KOPT-K1 (cell line): ENCODE measurements at regions not wholly inside any gene's neighbourhood (a gene's known extent, or its start where the extent isn't known, plus 50 kb on each side); places are given as distances from the start of the nearest gene placed in this dataset.

Experiments
- H3K27ac ChIP-seq: fragments of 200-600 bp; sonication (generic); 2 replicates; pipeline ENCODE4 v1.5.1; 2016; ENCODE audit warnings: antibody characterized with exemption, mild to moderate bottlenecking, low read depth, low read length; ENCODE audit not compliant: poor library complexity, severe bottlenecking
- H3K36me3 ChIP-seq: fragments of 200-600 bp; sonication (generic); 2 replicates; pipeline ENCODE4 v1.5.1; 2017; ENCODE audit warnings: antibody characterized with exemption, mild to moderate bottlenecking, low read length, moderate library complexity; ENCODE audit not compliant: insufficient read depth
- H3K9me3 ChIP-seq: fragments of 200-600 bp; sonication (generic); 2 replicates; pipeline ENCODE4 v1.5.1; 2017; ENCODE audit warnings: antibody characterized with exemption, low read length, mild to moderate bottlenecking; ENCODE audit not compliant: insufficient read depth, poor library complexity, severe bottlenecking

DNA sequence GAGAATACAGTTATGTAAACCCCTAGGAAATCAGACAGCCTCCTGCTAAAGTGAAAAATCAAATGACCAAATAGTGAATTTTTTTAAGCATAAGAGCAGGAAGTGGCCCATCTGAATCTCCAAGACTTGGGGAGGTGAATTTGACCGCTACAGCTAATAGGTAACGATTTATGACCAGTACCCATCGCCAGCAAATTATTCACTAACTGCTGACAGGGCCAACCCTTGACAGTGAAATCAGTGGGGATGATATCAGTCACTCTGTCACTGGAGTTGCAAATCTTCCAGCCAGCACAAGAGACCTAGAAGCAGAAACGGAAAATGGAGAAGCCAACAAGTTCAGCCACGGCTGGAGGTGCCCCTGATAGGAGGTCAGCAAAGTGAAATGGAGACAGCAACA lies 164.3 kb upstream of the PIK3C3 start:
- Histone ChIP-seq H3K36me3 (no peaks in the 10 kb centered on the region), H3K9me3 (no peaks in the 10 kb centered on the region), H3K27ac (no peak overlapping the region)

DNA sequence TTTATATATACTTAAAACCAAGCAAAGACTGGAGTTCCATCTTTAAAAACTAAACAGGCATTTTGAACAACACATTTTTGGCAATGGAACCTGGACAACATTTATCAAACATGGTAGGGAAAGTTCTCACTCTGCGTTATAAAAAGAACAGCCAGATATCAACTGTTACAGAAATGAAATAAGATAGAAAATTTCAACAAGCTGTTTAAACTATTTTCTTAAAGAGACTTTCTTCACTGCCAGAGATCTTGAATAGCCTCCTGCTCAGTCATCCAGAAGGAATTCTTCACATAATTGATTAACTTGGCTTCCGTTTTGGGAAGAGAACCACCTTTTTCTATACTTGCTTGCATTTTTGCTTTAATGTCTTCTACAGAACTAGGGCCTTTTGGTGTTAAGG lies 166.0 kb upstream of the PIK3C3 start:
- H3K9me3 ChIP-seq: no peaks in the 10 kb centered on the region
- no peaks in the 10 kb centered on the region for H3K36me3 ChIP-seq
- H3K27ac ChIP-seq: no peak overlapping the region

DNA sequence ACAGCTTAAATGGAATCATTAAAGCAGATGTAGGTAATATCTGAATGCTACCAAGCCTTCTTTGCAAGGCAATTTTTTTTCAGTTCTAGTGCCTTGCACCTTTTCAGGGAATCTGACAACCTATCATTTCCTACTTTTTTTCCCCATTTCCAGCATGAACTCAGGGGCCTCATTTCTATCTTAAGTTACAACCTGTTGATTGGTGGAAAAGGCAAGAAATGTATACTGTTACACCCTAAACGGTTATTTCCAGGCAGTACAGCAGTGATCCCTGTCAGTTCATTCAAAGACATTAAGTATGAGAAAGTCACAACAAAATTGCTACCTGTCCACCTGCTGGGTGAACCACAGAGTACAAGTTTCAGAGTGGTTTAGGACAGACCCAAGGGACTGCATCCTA lies 171.2 kb upstream of the PIK3C3 start:
- H3K36me3 ChIP-seq: no peaks in the 10 kb centered on the region
- no peak overlapping the region for H3K27ac ChIP-seq
- H3K9me3 ChIP-seq: no peaks in the 10 kb centered on the region

DNA sequence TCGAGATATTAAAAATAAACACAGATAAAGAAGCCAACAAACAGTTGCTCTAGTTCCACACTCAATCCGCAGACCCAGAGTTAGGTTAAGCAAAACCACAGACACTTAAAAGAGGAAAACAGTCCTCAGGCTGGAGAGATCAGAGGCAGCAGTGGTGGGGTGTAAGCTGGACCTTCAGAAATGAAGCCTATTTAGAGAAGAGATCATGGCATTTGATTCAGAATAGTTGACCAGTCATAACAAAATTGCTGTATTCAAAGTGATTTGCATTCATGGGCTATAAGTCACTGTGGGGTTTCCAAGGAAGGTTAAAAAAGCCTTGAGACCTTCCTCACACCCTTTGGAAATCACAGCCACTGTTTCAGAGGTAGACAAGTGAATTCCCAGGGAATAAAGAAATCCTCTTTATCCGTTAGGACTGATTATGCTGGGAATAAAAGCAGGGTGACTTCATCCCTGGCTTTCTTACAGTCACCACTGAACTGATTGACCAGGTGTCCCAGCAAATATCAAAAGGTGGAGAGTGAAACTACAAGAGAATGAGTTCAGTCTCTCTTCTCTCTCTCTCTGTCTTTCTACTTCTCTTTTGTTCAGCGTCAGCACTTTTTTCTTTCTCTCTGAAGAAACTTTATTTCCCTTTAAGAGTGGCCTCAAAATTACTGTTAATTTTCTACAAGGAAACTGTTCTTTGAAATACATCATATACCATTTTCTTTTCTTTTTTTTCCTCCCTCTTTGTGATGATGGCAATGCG lies 171.8 kb upstream of the PIK3C3 start:
- H3K9me3 ChIP-seq: no peaks in the 10 kb centered on the region
- no peaks in the 10 kb centered on the region for H3K36me3 ChIP-seq
- no peak overlapping the region for H3K27ac ChIP-seq

DNA sequence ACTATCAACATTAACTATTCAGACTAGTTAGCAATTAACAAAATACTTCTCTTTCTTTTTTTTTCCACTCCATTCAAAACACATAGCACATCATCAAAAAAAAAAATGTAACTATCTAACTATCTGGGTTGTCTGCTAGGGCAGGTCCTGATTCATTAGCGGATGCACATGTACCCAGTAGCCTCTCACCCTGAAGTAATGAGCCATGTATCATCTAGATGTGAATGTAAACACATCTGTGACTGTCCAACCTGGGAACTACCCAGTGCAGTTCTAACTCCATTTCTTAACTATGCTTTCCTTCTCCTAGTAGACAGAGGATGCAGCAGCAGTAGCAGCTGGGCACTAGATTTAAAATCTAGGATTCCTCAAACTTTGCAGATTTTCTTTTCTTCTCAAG lies 183.1 kb upstream of the PIK3C3 start:
- no peaks in the 10 kb centered on the region for H3K36me3 ChIP-seq
- H3K9me3 ChIP-seq: no peaks in the 10 kb centered on the region
- no peak overlapping the region for H3K27ac ChIP-seq

DNA sequence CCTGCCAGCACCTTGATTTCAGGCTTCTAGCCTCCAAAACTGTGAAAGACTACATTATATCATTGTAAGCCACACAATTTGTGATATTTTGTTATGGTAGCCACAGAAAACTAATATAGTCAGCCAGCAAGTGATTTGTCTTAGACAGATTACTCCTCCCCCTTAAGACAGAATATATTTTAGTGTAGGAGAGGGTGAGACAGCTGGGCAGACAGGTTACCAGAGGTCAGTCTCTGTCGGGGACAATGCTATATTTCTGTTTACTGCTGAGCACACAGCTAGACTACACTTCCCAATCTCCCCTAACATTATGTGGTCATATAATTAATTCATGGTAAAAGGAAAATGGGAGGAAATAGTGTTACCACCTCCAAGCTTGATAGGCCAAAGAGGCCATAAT lies 185.8 kb upstream of the PIK3C3 start:
- Histone ChIP-seq H3K9me3 (no peaks in the 10 kb centered on the region), H3K36me3 (no peaks in the 10 kb centered on the region), H3K27ac (no peak overlapping the region)

DNA sequence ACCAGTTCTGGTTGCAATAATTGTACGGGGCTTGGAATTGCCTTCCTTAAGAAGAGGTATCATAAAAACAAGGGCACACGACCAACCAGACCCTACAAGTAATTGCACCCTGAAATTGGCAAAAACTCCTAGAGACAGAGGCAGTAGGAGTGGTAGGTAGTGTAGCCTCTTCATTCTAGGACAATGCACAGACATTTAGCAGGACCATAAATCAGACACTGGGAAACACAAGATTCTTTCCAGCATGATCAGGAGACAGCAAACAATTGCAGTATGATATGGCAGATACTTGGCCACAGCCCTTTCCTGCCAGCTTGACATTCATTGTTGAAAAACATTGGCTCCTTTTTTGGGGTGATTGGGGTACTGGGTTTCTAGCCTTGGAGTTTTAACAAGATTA lies 186.6 kb upstream of the PIK3C3 start:
- Histone ChIP-seq H3K9me3 (no peaks in the 10 kb centered on the region), H3K27ac (no peak overlapping the region), H3K36me3 (no peaks in the 10 kb centered on the region)

DNA sequence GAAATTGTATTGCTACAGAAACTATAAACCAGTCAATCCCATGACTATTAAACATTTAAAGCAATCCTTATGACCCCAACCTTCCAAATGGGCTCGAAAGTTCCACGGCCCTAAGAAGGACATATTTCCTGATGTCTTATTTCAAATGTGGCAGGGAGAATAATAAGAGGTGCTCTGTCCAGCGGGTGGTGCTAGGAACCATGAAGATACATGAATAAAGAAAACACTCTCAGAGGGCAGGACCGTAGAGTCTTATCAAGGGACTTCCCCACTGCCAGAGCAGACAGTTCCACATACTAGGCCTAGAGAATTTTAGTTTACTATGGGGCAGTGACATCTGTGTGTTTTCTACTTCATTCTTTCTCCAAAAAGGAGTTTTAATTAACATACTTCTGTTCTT lies 187.1 kb upstream of the PIK3C3 start:
- no peak overlapping the region for H3K27ac ChIP-seq
- no peaks in the 10 kb centered on the region for H3K36me3 ChIP-seq
- no peaks in the 10 kb centered on the region for H3K9me3 ChIP-seq

DNA sequence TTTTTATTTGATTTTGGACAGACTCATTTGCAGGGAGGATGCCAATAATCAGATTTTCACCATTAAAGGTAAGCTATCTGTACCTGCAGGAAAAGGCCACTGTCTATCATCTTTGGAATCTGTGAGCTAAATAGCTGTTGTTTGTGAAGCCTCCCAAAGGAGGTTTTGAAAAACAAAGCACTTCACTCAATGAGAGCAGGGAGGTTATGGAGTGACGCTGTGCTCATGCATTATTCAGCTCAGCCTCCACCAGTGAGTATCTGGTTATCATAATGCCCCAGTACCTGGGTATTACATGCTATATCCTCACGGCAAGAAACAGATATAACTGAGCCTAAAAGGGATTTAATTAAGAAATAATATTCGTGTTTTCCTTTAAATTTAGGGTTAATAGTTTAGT lies 189.6 kb upstream of the PIK3C3 start:
- Histone ChIP-seq H3K27ac (no peak overlapping the region), H3K36me3 (no peaks in the 10 kb centered on the region), H3K9me3 (no peaks in the 10 kb centered on the region)

DNA sequence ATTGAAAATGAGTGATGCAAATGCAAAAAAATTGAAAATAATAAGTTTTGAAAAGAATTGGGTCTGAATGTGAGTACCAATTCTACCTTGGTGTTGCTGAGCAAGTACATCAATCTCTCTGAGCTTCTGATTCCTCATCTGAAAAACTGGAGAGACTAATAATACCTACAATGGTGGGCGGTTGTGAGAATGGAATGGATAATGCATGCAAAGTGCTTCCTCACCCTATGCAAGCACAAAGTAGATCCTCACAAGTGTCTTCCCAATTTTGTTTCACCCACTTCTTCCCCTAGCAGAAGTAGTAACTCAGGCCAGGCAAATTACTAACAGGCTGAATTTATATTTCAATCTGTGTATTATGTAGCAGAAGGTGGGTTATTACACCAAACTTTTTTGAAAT lies 191.7 kb upstream of the PIK3C3 start:
- Histone ChIP-seq H3K9me3 (no peaks in the 10 kb centered on the region), H3K27ac (no peak overlapping the region), H3K36me3 (no peaks in the 10 kb centered on the region)

DNA sequence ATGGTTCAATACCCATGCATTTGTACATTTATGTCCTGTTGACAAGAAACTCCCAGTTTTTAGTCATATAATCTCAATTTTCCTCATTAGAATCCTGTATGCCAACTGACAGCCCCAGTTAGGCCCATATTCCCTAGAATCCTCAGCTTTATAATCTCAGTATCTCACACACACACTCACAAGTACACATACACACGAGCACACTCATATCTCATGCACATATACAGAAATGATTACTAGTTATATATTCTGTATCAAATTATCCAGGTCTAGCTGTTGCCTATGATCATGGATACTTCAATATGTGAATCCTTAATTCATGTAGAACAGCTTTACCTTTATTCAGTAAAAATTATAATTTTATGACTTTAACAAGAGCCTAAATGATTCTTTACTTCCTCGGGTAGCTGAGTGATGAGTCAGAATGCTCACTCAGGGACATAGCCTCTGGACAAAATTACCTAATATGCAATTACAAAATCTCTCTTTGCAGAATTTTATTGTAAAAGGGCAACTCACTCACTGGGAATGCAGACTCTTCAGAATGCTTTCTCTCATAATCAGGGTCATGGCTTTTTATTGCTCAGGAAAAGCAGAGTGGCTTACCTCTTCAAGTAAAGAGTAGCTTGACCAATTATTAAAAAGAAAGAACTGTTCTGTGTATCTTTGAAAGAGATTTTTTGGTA lies 193.6 kb upstream of the PIK3C3 start:
- Histone ChIP-seq H3K36me3 (no peaks in the 10 kb centered on the region), H3K9me3 (no peaks in the 10 kb centered on the region), H3K27ac (no peak overlapping the region)

DNA sequence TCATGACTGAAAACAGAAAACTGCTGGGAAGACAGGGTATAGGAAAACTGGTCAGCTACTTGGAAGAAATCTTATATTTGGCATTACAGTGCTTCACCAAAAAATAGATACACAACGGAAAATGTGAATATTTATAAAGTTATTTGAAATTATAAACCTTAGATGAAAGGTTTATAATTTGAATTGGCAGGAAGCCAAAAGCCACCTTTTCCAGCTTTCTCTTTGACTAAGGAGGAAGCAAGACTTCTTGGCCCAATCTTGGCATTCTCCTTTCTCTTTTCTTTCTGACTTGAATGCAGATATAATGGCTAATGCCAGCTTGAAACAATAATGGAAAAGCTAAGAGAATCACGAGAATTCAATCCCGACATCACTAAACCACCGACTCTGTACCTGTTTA lies 196.5 kb upstream of the PIK3C3 start:
- H3K36me3 ChIP-seq: no peaks in the 10 kb centered on the region
- no peak overlapping the region for H3K27ac ChIP-seq
- H3K9me3 ChIP-seq: no peaks in the 10 kb centered on the region

DNA sequence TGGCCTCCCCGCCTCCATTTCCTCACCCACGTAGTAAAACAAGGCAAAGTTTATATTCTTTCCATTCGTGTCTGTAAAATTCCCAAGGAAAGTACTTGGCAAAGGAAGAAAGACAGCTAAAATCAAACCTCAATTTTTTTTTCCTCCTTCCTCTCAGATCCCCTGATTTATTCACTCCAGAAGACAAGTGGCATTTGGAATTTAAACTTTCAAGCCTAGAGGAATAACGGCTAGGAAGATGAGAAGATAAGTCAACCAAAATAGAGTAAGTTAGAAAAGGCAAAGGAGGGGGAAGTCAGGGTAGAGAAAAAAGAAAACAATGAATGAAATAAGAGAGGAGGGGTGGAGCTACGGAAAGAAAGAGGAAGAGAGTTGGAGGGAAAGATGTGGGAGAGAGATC lies 198.9 kb upstream of the PIK3C3 start:
- no peaks in the 10 kb centered on the region for H3K9me3 ChIP-seq
- H3K36me3 ChIP-seq: no peaks in the 10 kb centered on the region
- H3K27ac ChIP-seq: no peak overlapping the region

DNA sequence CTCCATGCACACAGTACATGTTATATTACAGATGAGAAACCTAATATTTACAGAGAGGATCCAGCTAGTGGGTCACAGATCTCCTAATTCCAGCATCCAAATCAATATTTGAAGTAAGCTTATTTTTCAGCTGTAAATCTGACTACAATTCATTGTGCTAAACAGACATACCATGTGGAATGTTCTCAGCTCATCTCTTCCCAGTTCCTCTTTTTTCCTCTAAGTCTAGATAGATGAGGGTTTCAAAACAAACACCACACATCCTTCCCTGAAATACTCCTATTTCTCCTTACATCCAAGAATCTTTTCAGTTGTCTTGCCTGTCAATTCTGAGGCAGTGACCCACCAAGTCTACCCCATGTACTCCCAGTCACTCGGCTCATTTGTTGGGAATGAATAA lies 200.7 kb upstream of the PIK3C3 start:
- H3K27ac ChIP-seq: no peak overlapping the region
- H3K9me3 ChIP-seq: no peaks in the 10 kb centered on the region
- H3K36me3 ChIP-seq: no peaks in the 10 kb centered on the region

DNA sequence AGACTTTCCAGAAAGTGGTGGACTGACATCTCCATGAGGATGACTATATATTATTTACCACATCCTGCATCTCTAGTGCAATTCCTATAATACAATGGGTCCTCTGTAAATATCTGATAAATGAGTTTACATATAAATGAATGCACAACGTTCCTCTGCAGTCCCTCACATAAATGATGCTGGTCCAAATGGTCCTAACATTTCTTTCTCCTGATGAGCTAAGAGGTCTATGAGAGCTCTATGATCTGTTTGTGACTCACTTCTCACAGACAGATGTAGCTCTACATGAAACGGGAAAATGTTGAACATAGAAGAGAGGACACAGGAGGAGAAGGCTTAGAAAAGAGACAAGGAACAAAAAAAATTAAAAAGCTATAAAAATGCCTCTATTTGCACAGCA lies 201.2 kb upstream of the PIK3C3 start:
- Histone ChIP-seq H3K36me3 (no peaks in the 10 kb centered on the region), H3K9me3 (no peaks in the 10 kb centered on the region), H3K27ac (no peak overlapping the region)

DNA sequence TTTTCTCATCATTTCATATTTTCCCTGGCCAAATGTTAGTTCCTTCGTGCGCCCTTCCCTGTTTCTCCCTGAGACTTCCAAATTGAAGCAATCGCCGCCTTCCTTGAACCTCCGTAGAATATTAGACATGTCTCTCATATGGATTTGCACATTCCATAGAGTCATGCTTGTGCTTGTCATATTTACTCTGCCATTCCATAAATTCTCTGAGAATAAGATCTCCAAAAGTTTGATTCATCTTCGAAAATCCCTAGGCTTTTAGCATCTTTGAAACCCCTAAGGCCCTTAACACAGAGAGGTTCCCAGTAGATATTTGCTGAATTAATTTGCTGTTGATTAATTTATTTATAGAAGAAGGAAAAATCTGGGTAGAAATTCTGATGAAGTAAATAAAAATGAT lies 202.2 kb upstream of the PIK3C3 start:
- Histone ChIP-seq H3K36me3 (no peaks in the 10 kb centered on the region), H3K9me3 (no peaks in the 10 kb centered on the region), H3K27ac (no peak overlapping the region)
